Upper lobe of right lung (tissue), 1 donor: ENCODE measurements at regions not wholly inside any gene's neighbourhood (a gene's known extent, or its start where the extent isn't known, plus 50 kb on each side); places are given as distances from the start of the nearest gene placed in this dataset.

ENCODE experiments used
- ATAC-seq: fragments of 200-7000 bp; cut with Tn5 transposase; one replicate; pipeline ENCODE4 v1.9.1; 2020; ENCODE audit warnings: mild to moderate bottlenecking, moderate library complexity
- DNase-seq: peaks from one replicate; pipeline ENCODE4 v3.0.0-alpha.2; 2020
- H3K27ac ChIP-seq: fragments of 200-600 bp; one replicate; pipeline ENCODE4 v1.8.0; 2022
- H3K27me3 ChIP-seq: fragments of 200-600 bp; one replicate; pipeline ENCODE4 v1.8.0; 2022; ENCODE audit warnings: mild to moderate bottlenecking
- H3K36me3 ChIP-seq: fragments of 200-600 bp; one replicate; pipeline ENCODE4 v1.8.0; 2022
- H3K4me1 ChIP-seq: fragments of 200-600 bp; one replicate; pipeline ENCODE4 v1.8.0; 2022
- H3K4me3 ChIP-seq: fragments of 200-600 bp; one replicate; pipeline ENCODE4 v1.8.0; 2022; ENCODE audit warnings: mild to moderate bottlenecking
- H3K9me3 ChIP-seq: fragments of 200-600 bp; one replicate; pipeline ENCODE4 v1.8.0; 2022
- intact Hi-C: fragments of 100-400 bp; cut with DNase I; formaldehyde crosslinking; loops from one replicate; pipeline ENCODE4 v1.11.0; 2022
- TF ChIP-seq, protein P1 (sequence below): fragments of 200-600 bp; IDR thresholded peaks from one replicate; pipeline ENCODE4 v1.8.0; 2022; ENCODE audit warnings: antibody characterized with exemption
- donor health status: DM: no; HTN: yes; CAD: no; lungs with severe emphysema.

DNA sequence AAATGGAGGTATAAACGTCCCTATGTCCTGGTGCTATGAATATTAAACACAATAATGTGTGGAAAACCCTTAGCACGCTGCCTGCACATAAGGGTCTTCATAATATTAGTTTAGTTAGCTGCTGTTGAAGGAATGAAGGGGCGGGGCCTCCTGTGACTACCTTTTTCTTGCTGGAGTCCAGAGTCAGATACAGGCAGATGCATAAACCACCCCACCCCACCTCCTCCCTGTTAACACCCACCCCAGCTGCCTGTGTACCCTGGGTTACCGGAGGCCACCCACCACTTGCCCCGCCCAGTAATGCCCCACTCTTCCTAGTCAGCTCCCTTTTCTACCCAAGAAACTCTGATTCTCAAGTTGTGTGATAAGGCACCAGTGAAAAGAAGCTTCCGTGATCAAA, 158.4 kb downstream of the EN1 start:
- Histone ChIP-seq H3K36me3 (no peaks in the 10 kb centered on the region), H3K4me3 (no peak overlapping the region), H3K27ac (no peak overlapping the region), H3K4me1 (no peaks in the 10 kb centered on the region), H3K27me3 (no peaks in the 10 kb centered on the region), H3K9me3 (no peaks in the 10 kb centered on the region)
- DNase-seq (no peak), ATAC-seq (no peak)
- intact Hi-C loops, result no loop called here
- TF ChIP-seq, protein P1, sequence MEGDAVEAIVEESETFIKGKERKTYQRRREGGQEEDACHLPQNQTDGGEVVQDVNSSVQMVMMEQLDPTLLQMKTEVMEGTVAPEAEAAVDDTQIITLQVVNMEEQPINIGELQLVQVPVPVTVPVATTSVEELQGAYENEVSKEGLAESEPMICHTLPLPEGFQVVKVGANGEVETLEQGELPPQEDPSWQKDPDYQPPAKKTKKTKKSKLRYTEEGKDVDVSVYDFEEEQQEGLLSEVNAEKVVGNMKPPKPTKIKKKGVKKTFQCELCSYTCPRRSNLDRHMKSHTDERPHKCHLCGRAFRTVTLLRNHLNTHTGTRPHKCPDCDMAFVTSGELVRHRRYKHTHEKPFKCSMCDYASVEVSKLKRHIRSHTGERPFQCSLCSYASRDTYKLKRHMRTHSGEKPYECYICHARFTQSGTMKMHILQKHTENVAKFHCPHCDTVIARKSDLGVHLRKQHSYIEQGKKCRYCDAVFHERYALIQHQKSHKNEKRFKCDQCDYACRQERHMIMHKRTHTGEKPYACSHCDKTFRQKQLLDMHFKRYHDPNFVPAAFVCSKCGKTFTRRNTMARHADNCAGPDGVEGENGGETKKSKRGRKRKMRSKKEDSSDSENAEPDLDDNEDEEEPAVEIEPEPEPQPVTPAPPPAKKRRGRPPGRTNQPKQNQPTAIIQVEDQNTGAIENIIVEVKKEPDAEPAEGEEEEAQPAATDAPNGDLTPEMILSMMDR, result no peak

DNA sequence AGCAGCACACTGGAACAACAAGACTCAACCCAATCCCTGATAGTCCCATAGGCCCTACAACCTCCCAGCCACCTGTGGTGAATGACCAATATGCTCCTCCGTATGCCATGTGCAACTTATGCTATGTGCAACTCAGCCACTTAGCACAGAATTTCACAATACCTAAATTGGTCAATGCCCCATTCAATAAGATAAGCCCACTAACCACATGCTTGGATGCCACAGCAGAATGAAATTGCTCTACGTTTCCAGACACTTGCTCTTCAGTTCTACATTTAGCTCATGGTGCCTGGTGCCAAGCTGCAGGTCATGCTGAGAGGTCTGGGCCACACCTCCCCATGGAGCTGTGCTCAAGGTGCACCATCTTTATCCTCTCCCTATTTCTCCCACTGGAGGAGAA, 159.8 kb downstream of the EN1 start:
- TF ChIP-seq, protein P1, result no peak
- Histone ChIP-seq H3K27me3 (no peaks in the 10 kb centered on the region), H3K4me3 (no peak overlapping the region), H3K36me3 (no peaks in the 10 kb centered on the region), H3K27ac (no peak overlapping the region), H3K9me3 (no peaks in the 10 kb centered on the region), H3K4me1 (no peaks in the 10 kb centered on the region)
- DNase-seq (no peak), ATAC-seq (no peak)
- intact Hi-C loops, result no loop called here

DNA sequence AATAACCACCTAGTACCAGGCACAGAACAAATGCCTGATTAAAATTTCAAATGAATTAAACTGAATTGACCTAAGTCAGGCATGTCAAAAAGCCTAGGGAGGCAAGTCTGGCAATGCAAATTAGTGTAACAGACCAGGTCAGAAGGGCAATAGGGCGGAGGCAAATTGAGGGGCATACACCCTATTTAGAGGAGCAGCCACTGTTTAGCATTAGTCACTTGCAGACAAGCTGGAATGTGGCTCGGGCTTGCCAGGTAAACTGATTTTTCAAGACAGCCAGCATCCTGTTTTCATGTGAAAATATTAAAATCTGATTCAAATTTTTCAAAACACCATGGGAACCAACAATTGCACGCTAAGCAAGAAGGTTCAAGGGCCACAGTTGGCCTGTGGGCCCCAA, 160.3 kb downstream of the EN1 start:
- no peak for ATAC-seq

DNA sequence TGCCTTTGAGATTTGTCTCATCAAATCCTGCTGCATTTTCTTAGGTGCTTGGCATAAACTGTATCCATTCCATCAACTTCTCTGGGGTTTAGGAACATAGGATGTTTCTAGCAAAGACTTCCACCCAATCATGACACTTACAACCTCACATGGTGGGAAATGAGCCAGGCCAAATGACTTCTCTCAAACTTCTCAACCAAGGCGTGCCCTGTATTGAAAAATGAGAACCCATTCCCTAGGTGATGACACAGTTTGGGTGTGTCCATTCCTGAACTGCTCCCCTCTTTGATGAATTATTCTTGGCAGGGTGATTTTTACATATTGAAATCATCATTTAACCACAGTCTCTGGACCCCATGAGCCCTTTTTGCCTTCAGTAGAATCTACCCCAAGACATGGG, 161.1 kb downstream of the EN1 start:
- Histone ChIP-seq H3K9me3 (no peaks in the 10 kb centered on the region), H3K27ac (no peak overlapping the region), H3K4me1 (no peaks in the 10 kb centered on the region), H3K36me3 (no peaks in the 10 kb centered on the region), H3K4me3 (no peak overlapping the region), H3K27me3 (no peaks in the 10 kb centered on the region)
- ATAC-seq (no peak), DNase-seq (no peak)
- intact Hi-C loops, result no loop called here
- TF ChIP-seq, protein P1, result no peak

More for the DNA sequence above, 160.3 kb downstream of the EN1 start:
- intact Hi-C loops, result no loop called here
- H3K27ac ChIP-seq, result no peak overlapping the region
- no peak for DNase-seq
- H3K36me3 ChIP-seq, result no peaks in the 10 kb centered on the region
- H3K27me3 ChIP-seq, result no peaks in the 10 kb centered on the region
- no peaks in the 10 kb centered on the region for H3K9me3 ChIP-seq
- H3K4me3 ChIP-seq, result no peak overlapping the region
- TF ChIP-seq, protein P1, result no peak
- no peaks in the 10 kb centered on the region for H3K4me1 ChIP-seq

DNA sequence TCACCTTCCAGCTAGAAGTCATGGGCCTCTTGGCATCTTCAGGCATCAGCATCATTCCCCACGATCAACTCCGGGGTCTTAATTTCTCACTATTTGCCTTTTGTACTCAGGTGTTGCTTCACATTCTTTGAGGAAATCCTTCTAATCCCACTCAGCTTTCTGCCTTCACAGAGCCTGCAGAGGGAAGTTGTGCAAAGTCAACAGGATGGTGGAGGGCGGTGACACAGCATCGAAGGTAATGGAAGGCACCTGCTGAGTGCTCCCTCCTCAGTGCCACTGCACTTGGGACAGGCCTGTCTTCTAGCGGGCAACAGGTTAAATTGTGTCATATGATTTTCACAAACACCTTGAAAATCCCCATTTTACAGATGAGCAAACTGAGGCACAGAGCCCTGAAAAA, 164.0 kb downstream of the EN1 start:
- TF ChIP-seq, protein P1, result no peak
- H3K9me3 ChIP-seq, result no peaks in the 10 kb centered on the region
- ATAC-seq, result no peak

DNA sequence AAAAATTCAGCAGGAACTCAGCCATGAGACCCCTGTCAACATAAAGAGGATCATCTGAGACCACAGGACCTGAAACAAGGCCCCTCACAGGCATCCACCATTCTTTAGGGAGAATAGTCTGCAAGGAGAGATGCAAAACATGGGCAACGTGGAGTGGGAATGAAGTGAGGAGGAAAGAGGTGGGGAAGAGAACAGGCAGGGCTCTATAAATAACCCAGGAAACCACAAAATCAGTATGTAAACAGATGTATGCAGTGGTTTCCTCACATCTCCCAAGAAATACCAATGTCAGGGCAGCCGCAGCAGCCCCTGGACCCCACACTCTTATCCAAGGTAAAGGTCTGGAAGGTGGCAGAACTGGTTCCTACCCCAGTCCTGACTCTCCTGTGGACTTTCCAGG, 168.5 kb downstream of the EN1 start:
- DNase-seq, result no peak
- no peak for ATAC-seq
- intact Hi-C loops, result no loop called here
- Histone ChIP-seq H3K4me3 (no peak overlapping the region), H3K9me3 (no peaks in the 10 kb centered on the region), H3K36me3 (no peaks in the 10 kb centered on the region), H3K27ac (no peak overlapping the region), H3K4me1 (no peaks in the 10 kb centered on the region), H3K27me3 (no peaks in the 10 kb centered on the region)
- TF ChIP-seq, protein P1, result no peak

More for the DNA sequence above, 164.0 kb downstream of the EN1 start:
- H3K27me3 ChIP-seq, result no peaks in the 10 kb centered on the region
- DNase-seq, result no peak
- H3K4me3 ChIP-seq, result no peak overlapping the region
- no peaks in the 10 kb centered on the region for H3K36me3 ChIP-seq
- no peaks in the 10 kb centered on the region for H3K4me1 ChIP-seq
- no peak overlapping the region for H3K27ac ChIP-seq
- intact Hi-C loops, result no loop called here
